HEK293T (cell line): ENCODE measurements at regions not wholly inside any gene's neighbourhood (a gene's known extent, or its start where the extent isn't known, plus 50 kb on each side); places are given as distances from the start of the nearest gene placed in this dataset.

Experiments
- ARNT ChIP-seq: fragments of 450-650 bp; IDR thresholded peaks from 2 replicates; pipeline ENCODE4 v1.6.1; 2017; ENCODE audit warnings: mild to moderate bottlenecking
- BHLHE40 ChIP-seq: fragments of 450-650 bp; IDR thresholded peaks from 2 replicates; pipeline ENCODE4 v1.6.1; 2016; ENCODE audit warnings: mild to moderate bottlenecking, moderate library complexity, borderline replicate concordance
- ELF4 ChIP-seq: fragments of 450-650 bp; IDR thresholded peaks from 2 replicates; pipeline ENCODE4 v1.6.1; 2017; ENCODE audit warnings: antibody characterized with exemption
- FOXK2 ChIP-seq: fragments of 450-650 bp; IDR thresholded peaks from 2 replicates; pipeline ENCODE4 v1.6.1; 2016; ENCODE audit warnings: mild to moderate bottlenecking
- FOXM1 ChIP-seq: fragments of 450-650 bp; IDR thresholded peaks from 2 replicates; pipeline ENCODE4 v1.6.1; 2017; ENCODE audit warnings: mild to moderate bottlenecking, borderline replicate concordance
- HDGF ChIP-seq: fragments of 450-650 bp; IDR thresholded peaks from 2 replicates; pipeline ENCODE4 v1.6.1; 2017; ENCODE audit warnings: antibody characterized with exemption, borderline replicate concordance
- LEF1 ChIP-seq: fragments of 450-650 bp; IDR thresholded peaks from 2 replicates; pipeline ENCODE4 v1.6.1; 2017; ENCODE audit warnings: mild to moderate bottlenecking, borderline replicate concordance
- NFRKB ChIP-seq: fragments of 450-650 bp; IDR thresholded peaks from 2 replicates; pipeline ENCODE4 v1.6.1; 2016; ENCODE audit warnings: mild to moderate bottlenecking, moderate library complexity
- SP1 ChIP-seq: fragments of 450-650 bp; IDR thresholded peaks from 2 replicates; pipeline ENCODE4 v1.6.1; 2017
- SUZ12 ChIP-seq: fragments of 450-650 bp; IDR thresholded peaks from 2 replicates; pipeline ENCODE4 v1.6.1; 2016; ENCODE audit warnings: mild to moderate bottlenecking
- TARDBP ChIP-seq: fragments of 450-650 bp; IDR thresholded peaks from 2 replicates; pipeline ENCODE4 v1.6.1; 2016
- ZNF384 ChIP-seq: fragments of 450-650 bp; IDR thresholded peaks from 2 replicates; pipeline ENCODE4 v1.6.1; 2016

GRCh38 chr4:26141911-26142638 is 178.7 kb upstream of the RBPJ start:
- TF ChIP-seq ZNF384 (no peak), HDGF (no peak), SP1 (no peak), ELF4 (no peak), BHLHE40 (no peak), NFRKB (no peak), FOXM1 (no peak), ARNT (no peak), FOXK2 (no peak), TARDBP (no peak), SUZ12 (no peak), LEF1 (no peak)
